HAP-1 (cell line): ENCODE measurements at regions not wholly inside any gene's neighbourhood (a gene's known extent, or its start where the extent isn't known, plus 50 kb on each side); places are given as distances from the start of the nearest gene placed in this dataset.
"Not testable (repeated sequence)": the region's sequence is repeated elsewhere in the genome, so short reads cannot be mapped to it uniquely, and the experiment has no call there.

Experiments used
- DNase-seq, 2 experiments: peaks; one replicate each; pipeline ENCODE4 v3.0.0-alpha.2; 2016 to 2020; ENCODE audit warnings: low spot score in 2 of 2
- H3K27me3 ChIP-seq: fragments of 250-450 bp; sonication (Bioruptor Pico); 2 replicates; pipeline ENCODE4 v1.5.1; 2020; ENCODE audit warnings: low read depth, mild to moderate bottlenecking, moderate library complexity
- H3K36me3 ChIP-seq: fragments of 250-450 bp; sonication (Bioruptor Pico); replicated peaks from 2 replicates; pipeline ENCODE4 v1.5.1; 2020; ENCODE audit warnings: mild to moderate bottlenecking
- H3K4me1 ChIP-seq: fragments of 250-450 bp; sonication (Bioruptor Pico); 2 replicates; pipeline ENCODE4 v1.5.1; 2020; ENCODE audit warnings: mild to moderate bottlenecking
- H3K4me3 ChIP-seq: fragments of 250-450 bp; sonication (Bioruptor Pico); 2 replicates; pipeline ENCODE4 v1.5.1; 2020; ENCODE audit warnings: mild to moderate bottlenecking, moderate library complexity
- H3K9me3 ChIP-seq: fragments of 250-450 bp; sonication (Bioruptor Pico); 2 replicates; pipeline ENCODE4 v1.5.1; 2020; ENCODE audit warnings: mild to moderate bottlenecking, moderate library complexity
- in situ Hi-C: fragments of 300-500 bp; cut with MboI; formaldehyde crosslinking; loops from 3 replicates; pipeline ENCODE4 v1.14.3; 2020; ENCODE audit warnings: low sequenced_read_pairs, inconsistent platforms, mixed read lengths

GRCh38 chr3:163306405-163306804, 1771.9 kb downstream of the SI start:
- H3K27me3 ChIP-seq = no peaks in the 10 kb centered on the region
- in situ Hi-C loops = no loop called here
- no peaks in the 10 kb centered on the region for H3K4me1 ChIP-seq
- no peak for DNase-seq
- no peak overlapping the region for H3K4me3 ChIP-seq
- H3K36me3 ChIP-seq = no peaks in the 10 kb centered on the region
- no peaks in the 10 kb centered on the region for H3K9me3 ChIP-seq

DNA sequence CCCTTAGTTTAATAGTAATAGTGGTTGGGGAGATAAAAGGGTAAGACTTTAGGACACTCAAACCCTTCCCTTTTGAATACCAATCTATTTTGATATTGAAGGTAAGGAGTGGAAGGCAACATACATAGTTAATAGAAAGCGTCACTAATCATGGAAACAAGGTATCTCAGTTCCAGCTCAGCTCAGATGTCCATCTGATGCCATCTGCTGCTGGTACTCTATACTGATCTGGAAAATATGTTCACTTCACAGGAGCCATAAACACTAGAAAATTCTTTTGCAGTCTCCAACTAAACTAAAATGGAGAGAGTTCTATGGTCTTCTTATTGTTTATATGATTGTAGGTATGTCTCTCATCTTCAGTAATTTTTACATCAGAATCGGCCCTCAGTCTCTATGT, 1777.1 kb downstream of the OTOL1 start:
- Histone ChIP-seq H3K9me3 (no peaks in the 10 kb centered on the region), H3K27me3 (no peaks in the 10 kb centered on the region), H3K36me3 (no peaks in the 10 kb centered on the region), H3K4me1 (no peaks in the 10 kb centered on the region), H3K4me3 (no peak overlapping the region)
- no peak for DNase-seq
- in situ Hi-C loops = no loop called here

DNA sequence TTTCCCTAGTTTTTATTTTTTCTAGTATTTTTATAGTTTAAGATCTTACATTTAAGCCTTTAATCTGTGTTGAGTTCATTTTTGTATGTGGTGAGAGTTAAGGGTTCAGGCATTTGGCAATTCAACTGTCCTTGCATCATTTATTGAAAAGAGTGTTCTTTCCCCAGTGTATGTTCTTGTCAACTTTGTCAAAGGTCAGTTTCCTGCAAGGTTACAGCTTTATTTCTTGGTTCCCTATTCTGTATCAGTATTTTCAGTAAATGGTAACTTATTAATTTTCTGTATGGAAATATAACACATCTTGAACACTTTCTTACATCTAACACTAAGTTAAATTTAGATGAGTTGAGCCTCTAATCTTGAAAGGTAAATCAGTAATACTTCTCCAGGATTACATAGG, 1770.1 kb downstream of the OTOL1 start:
- Histone ChIP-seq H3K4me1 (no peaks in the 10 kb centered on the region), H3K9me3 (no peaks in the 10 kb centered on the region), H3K27me3 (no peaks in the 10 kb centered on the region), H3K36me3 (no peaks in the 10 kb centered on the region), H3K4me3 (no peak overlapping the region)
- no peak for DNase-seq
- in situ Hi-C loops = no loop called here

DNA sequence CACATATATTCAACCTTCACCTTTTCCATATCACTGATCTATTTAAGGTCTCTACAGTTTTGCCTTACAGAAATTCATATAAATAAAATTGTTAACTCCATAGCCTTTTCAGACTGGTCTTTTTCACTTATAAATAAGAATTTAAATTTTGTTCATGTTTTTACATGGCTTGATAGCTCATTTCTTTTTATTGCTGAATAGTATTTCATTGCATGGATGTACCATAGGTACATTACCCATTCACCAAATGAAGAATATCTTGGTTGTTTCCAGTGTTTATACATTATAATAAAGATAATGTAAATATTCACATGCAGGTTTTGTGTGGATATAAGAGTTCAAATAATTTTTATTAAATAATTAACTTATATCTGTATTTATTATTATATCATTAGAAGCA, 1765.0 kb downstream of the OTOL1 start:
- no peak for DNase-seq
- Histone ChIP-seq H3K27me3 (no peaks in the 10 kb centered on the region), H3K9me3 (no peaks in the 10 kb centered on the region), H3K4me1 (no peaks in the 10 kb centered on the region), H3K4me3 (no peak overlapping the region), H3K36me3 (no peaks in the 10 kb centered on the region)
- in situ Hi-C loops = no loop called here

DNA sequence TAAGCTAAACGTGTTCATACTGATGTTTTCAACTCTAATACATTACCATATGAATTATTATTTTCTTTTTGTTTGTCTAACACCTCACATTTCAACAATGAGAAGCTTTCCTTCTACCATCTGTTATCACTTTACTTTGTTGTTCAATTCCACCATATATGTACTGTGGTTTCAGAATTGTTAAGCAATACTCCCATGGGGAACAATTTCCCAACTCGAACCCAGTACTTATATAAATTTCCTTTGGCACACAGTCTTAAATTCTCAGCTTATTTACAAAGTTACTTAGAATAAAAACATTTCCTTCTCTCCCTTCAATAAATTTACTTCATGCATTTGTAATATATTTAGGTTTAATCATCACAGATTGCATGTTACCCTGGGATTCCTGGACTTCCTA, 1764.4 kb downstream of the OTOL1 start:
- no peak for DNase-seq
- Histone ChIP-seq H3K4me3 (no peak overlapping the region), H3K9me3 (no peaks in the 10 kb centered on the region), H3K36me3 (no peaks in the 10 kb centered on the region), H3K4me1 (no peaks in the 10 kb centered on the region), H3K27me3 (no peaks in the 10 kb centered on the region)
- in situ Hi-C loops = no loop called here

- in situ Hi-C loops = no loop called here
- no peak overlapping the region for H3K4me3 ChIP-seq
- DNase-seq = no peak
These were observed 1721.7 kb downstream of the OTOL1 start for GRCh38 chr3:163218336-163218735.

GRCh38 chr3:163213838-163214237, 1717.2 kb downstream of the OTOL1 start:
- no peaks in the 10 kb centered on the region for H3K36me3 ChIP-seq
- no peaks in the 10 kb centered on the region for H3K4me1 ChIP-seq
- no peaks in the 10 kb centered on the region for H3K9me3 ChIP-seq
- in situ Hi-C loops = no loop called here
- no peak overlapping the region for H3K4me3 ChIP-seq
- no peak for DNase-seq
- no peaks in the 10 kb centered on the region for H3K27me3 ChIP-seq

More at GRCh38 chr3:163218336-163218735, 1721.7 kb downstream of the OTOL1 start:
- no peaks in the 10 kb centered on the region for H3K4me1 ChIP-seq
- H3K9me3 ChIP-seq = no peaks in the 10 kb centered on the region
- no peaks in the 10 kb centered on the region for H3K36me3 ChIP-seq
- no peaks in the 10 kb centered on the region for H3K27me3 ChIP-seq

- Histone ChIP-seq H3K4me3 (no peak overlapping the region), H3K4me1 (no peaks in the 10 kb centered on the region), H3K27me3 (no peaks in the 10 kb centered on the region), H3K9me3 (no peaks in the 10 kb centered on the region), H3K36me3 (no peaks in the 10 kb centered on the region)
- no peak for DNase-seq
- in situ Hi-C loops = no loop called here
These were observed 1700.3 kb downstream of the OTOL1 start for GRCh38 chr3:163196815-163197374.

GRCh38 chr3:163196245-163196644, 1699.6 kb downstream of the OTOL1 start:
- no peak for DNase-seq
- in situ Hi-C loops = no loop called here
- H3K4me1 ChIP-seq = no peaks in the 10 kb centered on the region
- H3K27me3 ChIP-seq = no peaks in the 10 kb centered on the region
- H3K9me3 ChIP-seq = no peaks in the 10 kb centered on the region
- H3K36me3 ChIP-seq = no peaks in the 10 kb centered on the region
- no peak overlapping the region for H3K4me3 ChIP-seq

- Histone ChIP-seq H3K27me3 (no peaks in the 10 kb centered on the region), H3K4me1 (no peaks in the 10 kb centered on the region), H3K9me3 (no peaks in the 10 kb centered on the region), H3K36me3 (no peaks in the 10 kb centered on the region), H3K4me3 (no peak overlapping the region)
- in situ Hi-C loops = no loop called here
- no peak for DNase-seq
These were observed 1689.2 kb downstream of the OTOL1 start for GRCh38 chr3:163185721-163186350.

GRCh38 chr3:163175970-163176369, 1679.4 kb downstream of the OTOL1 start:
- in situ Hi-C loops = no loop called here
- Histone ChIP-seq H3K9me3 (no peaks in the 10 kb centered on the region), H3K27me3 (no peaks in the 10 kb centered on the region), H3K4me3 (no peak overlapping the region), H3K36me3 (no peaks in the 10 kb centered on the region), H3K4me1 (no peaks in the 10 kb centered on the region)
- DNase-seq = no peak

DNA sequence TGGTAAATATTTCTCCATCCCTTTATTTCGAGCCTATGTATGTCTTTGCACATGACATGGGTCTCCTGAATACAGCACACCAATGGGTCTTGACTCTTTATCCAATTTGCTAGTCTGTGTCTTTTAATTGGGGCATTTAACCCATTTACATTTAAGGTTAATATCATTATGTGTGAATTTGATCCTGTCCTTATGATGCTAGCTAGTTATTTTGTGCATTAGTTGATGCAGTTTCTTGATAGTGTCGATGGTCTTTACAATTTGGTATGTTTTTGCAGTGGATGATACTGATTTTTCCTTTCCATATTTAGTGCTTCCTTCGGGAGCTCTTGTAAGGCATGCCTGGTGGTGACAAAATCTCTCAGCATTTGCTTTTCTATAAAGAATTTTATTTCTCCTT, 1675.9 kb downstream of the OTOL1 start:
- H3K27me3 ChIP-seq, DNase-seq, H3K36me3 ChIP-seq, in situ Hi-C loops, H3K4me3 ChIP-seq, H3K4me1 ChIP-seq, H3K9me3 ChIP-seq: not testable (repeated sequence)

GRCh38 chr3:163166197-163166596, 1669.6 kb downstream of the OTOL1 start:
- Histone ChIP-seq H3K27me3 (no peaks in the 10 kb centered on the region; the same call in 1 of the 2 replicates), H3K4me3 (no peak overlapping the region), H3K9me3 (no peaks in the 10 kb centered on the region), H3K4me1 (no peaks in the 10 kb centered on the region), H3K36me3 (no peaks in the 10 kb centered on the region)
- in situ Hi-C loops = no loop called here
- no peak for DNase-seq

- H3K36me3 ChIP-seq = no peaks in the 10 kb centered on the region
- no peak for DNase-seq
- in situ Hi-C loops = no loop called here
- no peaks in the 10 kb centered on the region for H3K27me3 ChIP-seq
- no peaks in the 10 kb centered on the region for H3K4me1 ChIP-seq
- no peaks in the 10 kb centered on the region for H3K9me3 ChIP-seq
- H3K4me3 ChIP-seq = no peak overlapping the region
These were observed 1662.7 kb downstream of the OTOL1 start for GRCh38 chr3:163159306-163159705.

GRCh38 chr3:163139600-163139999, 1643.0 kb downstream of the OTOL1 start:
- in situ Hi-C loops = no loop called here
- H3K4me1 ChIP-seq = no peaks in the 10 kb centered on the region
- H3K4me3 ChIP-seq = no peak overlapping the region
- H3K9me3 ChIP-seq = no peaks in the 10 kb centered on the region
- H3K27me3 ChIP-seq = no peaks in the 10 kb centered on the region
- H3K36me3 ChIP-seq = no peaks in the 10 kb centered on the region
- no peak for DNase-seq
